GM18507 (cell line): ENCODE measurements at regions not wholly inside any gene's neighbourhood (a gene's known extent, or its start where the extent isn't known, plus 50 kb on each side); places are given as distances from the start of the nearest gene placed in this dataset.

Experiments used
- DNase-seq: peaks from one replicate; pipeline ENCODE4 v3.0.0; 2011; ENCODE audit warnings: low read depth; ENCODE audit not compliant: insufficient read length; ENCODE audit errors: extremely low spot score
- FAIRE-seq: peaks from 2 replicates; lab custom pipeline; 2011; peaks lifted over from hg19 to GRCh38; lab: Jason Lieb, UNC

- FAIRE-seq (no peak), DNase-seq (no peak)
Measured at GRCh38 chr11:130779267-130779666, 137.0 kb downstream of the SNX19 start.

GRCh38 chr11:130779943-130780342, 136.3 kb downstream of the SNX19 start:
- DNase-seq = no peak
- no peak for FAIRE-seq

GRCh38 chr11:130780437-130780836, 135.8 kb downstream of the SNX19 start:
- no peak for FAIRE-seq
- no peak for DNase-seq

- DNase-seq (no peak), FAIRE-seq (no peak)
Measured at GRCh38 chr11:130781931-130782330, 134.3 kb downstream of the SNX19 start.

GRCh38 chr11:130782361-130783222, 133.7 kb downstream of the SNX19 start:
- FAIRE-seq = no peak
- DNase-seq = no peak

- DNase-seq = no peak
- FAIRE-seq = no peak
Measured at GRCh38 chr11:130783323-130783722, 133.0 kb downstream of the SNX19 start.

- no peak for FAIRE-seq
- DNase-seq = no peak
Measured at GRCh38 chr11:130785380-130786116, 130.7 kb downstream of the SNX19 start.

- FAIRE-seq = no peak
Measured at GRCh38 chr11:130786586-130786985, 129.7 kb downstream of the SNX19 start.

GRCh38 chr11:130787092-130787616, 129.1 kb downstream of the SNX19 start:
- DNase-seq (no peak), FAIRE-seq (no peak)

More at GRCh38 chr11:130786586-130786985, 129.7 kb downstream of the SNX19 start:
- DNase-seq = no peak

- FAIRE-seq = no peak
Measured at GRCh38 chr11:130787973-130788570, 128.2 kb downstream of the SNX19 start.

GRCh38 chr11:130789056-130789640, 127.1 kb downstream of the SNX19 start:
- FAIRE-seq = no peak
- no peak for DNase-seq

More at GRCh38 chr11:130787973-130788570, 128.2 kb downstream of the SNX19 start:
- DNase-seq = no peak

GRCh38 chr11:130790689-130791088, 125.6 kb downstream of the SNX19 start:
- FAIRE-seq (no peak), DNase-seq (no peak)

- FAIRE-seq = no peak
- no peak for DNase-seq
Measured at GRCh38 chr11:130792772-130793171, 123.5 kb downstream of the SNX19 start.

- FAIRE-seq (no peak), DNase-seq (no peak)
Measured at GRCh38 chr11:130796828-130797227, 119.5 kb downstream of the SNX19 start.

- DNase-seq = no peak
- FAIRE-seq = no peak
Measured at GRCh38 chr11:130798280-130798679, 118.0 kb downstream of the SNX19 start.

GRCh38 chr11:130798801-130799200, 117.5 kb downstream of the SNX19 start:
- no peak for DNase-seq
- no peak for FAIRE-seq

- DNase-seq = no peak
Measured at GRCh38 chr11:130801333-130802122, 114.8 kb downstream of the SNX19 start.

GRCh38 chr11:130802567-130802966, 113.7 kb downstream of the SNX19 start:
- DNase-seq (no peak), FAIRE-seq (no peak)

More at GRCh38 chr11:130801333-130802122, 114.8 kb downstream of the SNX19 start:
- FAIRE-seq = no peak
